IMR-90 (cell line): ENCODE measurements at regions not wholly inside any gene's neighbourhood (a gene's known extent, or its start where the extent isn't known, plus 50 kb on each side); places are given as distances from the start of the nearest gene placed in this dataset.

Source experiments
- ATAC-seq: fragments of 200-7000 bp; cut with Tn5 transposase; 2 replicates; pipeline ENCODE4 v1.9.1; 2020; ENCODE audit warnings: low read depth, mild to moderate bottlenecking, moderate library complexity
- BruUV-seq: library from RNA; stranded (reverse); fragments of 400-500 nt; replicated peaks from 2 replicates; lab custom pipeline; 2021; lab: Mats Ljungman, UMichigan
- CTCF ChIA-PET: fragments of 300-600 bp; formaldehyde crosslinking; extraction: SDS; loops from one replicate; lab custom pipeline; 2021; ENCODE audit warnings: antibody characterized with exemption; lab: Yijun Ruan, JAX
- POLR2A ChIA-PET: fragments of 300-600 bp; sonication (Branson Sonifier 250); formaldehyde crosslinking; loops from one replicate; lab custom pipeline; 2022; ENCODE audit warnings: antibody characterized with exemption; ENCODE audit not compliant: unreplicated experiment; lab: Charles Lee
- DNase-seq: peaks from one replicate; pipeline ENCODE4 v3.0.0; 2013
- H2AFZ ChIP-seq: replicated peaks from 2 replicates; pipeline ENCODE3; 2013; ENCODE audit warnings: low read length, mild to moderate bottlenecking; ENCODE audit not compliant: poor library complexity
- H2AK5ac ChIP-seq: 2 replicates; pipeline ENCODE4 v1.6.1; 2013; ENCODE audit warnings: low read depth, low read length, inconsistent platforms
- H2AK9ac ChIP-seq: replicated peaks from 2 replicates; pipeline ENCODE3; 2013; ENCODE audit warnings: mild to moderate bottlenecking, low read depth, low read length, moderate library complexity; ENCODE audit not compliant: poor library complexity
- H2BK120ac ChIP-seq: 2 replicates; pipeline ENCODE4 v1.6.1; 2013; ENCODE audit warnings: low read depth, low read length, inconsistent platforms
- H2BK15ac ChIP-seq: 3 replicates; pipeline ENCODE4 v1.6.1; 2013; ENCODE audit warnings: low read depth, low read length, inconsistent platforms
- H2BK20ac ChIP-seq: 2 replicates; pipeline ENCODE4 v1.6.1; 2013; ENCODE audit warnings: low read depth, mild to moderate bottlenecking, inconsistent platforms, low read length, moderate library complexity
- H2BK5ac ChIP-seq: 2 replicates; pipeline ENCODE4 v1.6.1; 2013; ENCODE audit warnings: mild to moderate bottlenecking, low read depth, low read length, inconsistent platforms; ENCODE audit not compliant: poor library complexity, severe bottlenecking
- H3K14ac ChIP-seq: replicated peaks from 2 replicates; pipeline ENCODE4 v1.6.1; 2013; ENCODE audit warnings: low read depth, low read length, inconsistent platforms
- H3K18ac ChIP-seq: 2 replicates; pipeline ENCODE4 v1.6.1; 2013; ENCODE audit warnings: low read depth, low read length, control low read depth
- H3K23ac ChIP-seq: 2 replicates; pipeline ENCODE4 v1.6.1; 2013; ENCODE audit warnings: low read depth, low read length, inconsistent platforms
- H3K27ac ChIP-seq: 2 replicates; pipeline ENCODE4 v1.5.1; 2013; ENCODE audit warnings: mild to moderate bottlenecking, control low read depth, low read length; ENCODE audit not compliant: insufficient read depth
- H3K27me3 ChIP-seq: 2 replicates; pipeline ENCODE4 v1.6.1; 2013; ENCODE audit warnings: low read length; ENCODE audit not compliant: control insufficient read depth, insufficient read depth
- H3K36me3 ChIP-seq: 2 replicates; pipeline ENCODE4 v1.6.1; 2013; ENCODE audit warnings: low read length, mixed read lengths; ENCODE audit not compliant: control insufficient read depth, insufficient read depth
- H3K4ac ChIP-seq: 2 replicates; pipeline ENCODE4 v1.6.1; 2013; ENCODE audit warnings: low read depth, low read length, inconsistent platforms
- H3K4me1 ChIP-seq: 2 replicates; pipeline ENCODE4 v1.6.1; 2013; ENCODE audit warnings: low read length, mixed read lengths; ENCODE audit not compliant: control insufficient read depth, insufficient read depth
- H3K4me2 ChIP-seq: 2 replicates; pipeline ENCODE4 v1.6.1; 2013; ENCODE audit warnings: low read depth, mild to moderate bottlenecking, control low read depth, low read length, moderate library complexity
- H3K4me3 ChIP-seq: 2 replicates; pipeline ENCODE4 v1.5.1; 2013; ENCODE audit warnings: low read depth, mild to moderate bottlenecking, control low read depth, low read length, moderate library complexity; ENCODE audit not compliant: insufficient read depth
- H3K56ac ChIP-seq: 2 replicates; pipeline ENCODE4 v1.6.1; 2013; ENCODE audit warnings: low read length, inconsistent platforms; ENCODE audit not compliant: insufficient read depth; ENCODE audit errors: extremely low read depth
- H3K79me1 ChIP-seq, 2 experiments: 2 replicates each; pipeline ENCODE4 v1.6.1; 2013; ENCODE audit warnings: low read length in 2 of 2, inconsistent platforms in 1 of 2, low read depth in 1 of 2
- H3K9ac ChIP-seq: 2 replicates; pipeline ENCODE4 v1.6.1; 2013; ENCODE audit warnings: low read depth, low read length, control low read depth
- H3K9me1 ChIP-seq: 2 replicates; pipeline ENCODE4 v1.6.1; 2013; ENCODE audit warnings: low read length, inconsistent platforms; ENCODE audit not compliant: insufficient read depth
- H3K9me3 ChIP-seq: 2 replicates; pipeline ENCODE4 v1.6.1; 2013; ENCODE audit warnings: low read length; ENCODE audit not compliant: control insufficient read depth, insufficient read depth
- H4K20me1 ChIP-seq: 2 replicates; pipeline ENCODE4 v1.6.1; 2013; ENCODE audit warnings: low read length, inconsistent platforms; ENCODE audit not compliant: insufficient read depth
- H4K5ac ChIP-seq: 2 replicates; pipeline ENCODE4 v1.6.1; 2013; ENCODE audit warnings: mild to moderate bottlenecking, low read depth, low read length, control low read depth
- H4K8ac ChIP-seq, 2 experiments: 2 replicates each; pipeline ENCODE4 v1.6.1; 2013; ENCODE audit warnings: low read depth in 2 of 2, low read length in 2 of 2, control low read depth in 1 of 2, inconsistent platforms in 1 of 2
- H4K91ac ChIP-seq: 2 replicates; pipeline ENCODE4 v1.6.1; 2013; ENCODE audit warnings: low read depth, low read length, inconsistent platforms; ENCODE audit not compliant: insufficient read depth
- MAFK ChIP-seq: IDR thresholded peaks from 2 replicates; pipeline ENCODE4 v1.6.1; 2012; ENCODE audit warnings: low read depth, low read length, improper control_type of control experiment
- MXI1 ChIP-seq: IDR thresholded peaks from 2 replicates; pipeline ENCODE4 v1.6.1; 2012; ENCODE audit warnings: low read depth, mild to moderate bottlenecking, low read length, moderate library complexity, borderline replicate concordance
- NFE2L2 ChIP-seq: fragments of 150-350 bp; IDR thresholded peaks from 2 replicates; pipeline ENCODE4 v1.6.1; 2016; ENCODE audit warnings: low read depth, mild to moderate bottlenecking, low read length
- RCOR1 ChIP-seq: IDR thresholded peaks from 2 replicates; pipeline ENCODE4 v1.6.1; 2012; ENCODE audit warnings: mild to moderate bottlenecking, low read length, improper control_type of control experiment; ENCODE audit not compliant: insufficient replicate concordance
- WGBS, 2 experiments: methylation state at CpG; one replicate each; pipeline versions ENCODE4 v1.1.5 to v1.1.7; 2013; ENCODE audit warnings: missing lambda C conversion rate in 2 of 2; ENCODE audit not compliant: insufficient read length in 1 of 2; ENCODE audit errors: extremely low coverage in 2 of 2; 5-methylcytosine and 5-hydroxymethylcytosine counted together
- dilution Hi-C: fragments of 300-500 bp; cut with HindIII; formaldehyde crosslinking; loops from one replicate; pipeline ENCODE4 v1.14.3; 2018; ENCODE audit warnings: low sequenced_read_pairs; ENCODE audit not compliant: unreplicated experiment
- in situ Hi-C: fragments of 300-500 bp; cut with MboI; formaldehyde crosslinking; loops from 3 replicates; pipeline ENCODE4 v1.14.3; 2019; ENCODE audit warnings: low sequenced_read_pairs, inconsistent platforms, mixed read lengths
- intact Hi-C: fragments of 100-400 bp; cut with micrococcal nuclease; formaldehyde crosslinking; loops from 2 replicates; pipeline ENCODE4 v1.10.0; 2022
- TF ChIP-seq, protein P1 (sequence below): fragments of 150-350 bp; IDR thresholded peaks from 2 replicates; pipeline ENCODE4 v1.6.1; 2016; ENCODE audit warnings: low read depth, mild to moderate bottlenecking, low read length, moderate library complexity, borderline replicate concordance

GRCh38 chr17:36697903-36698530 is 96.6 kb downstream of the MRM1 start:
- no TSS peak for BruUV-seq
- Histone ChIP-seq H2BK20ac (no peak overlapping the region), H4K20me1 (no peaks in the 10 kb centered on the region), H3K9me1 (no peaks in the 10 kb centered on the region), H3K18ac (no peak overlapping the region), H3K4me1 (no peaks in the 10 kb centered on the region), H3K79me1 (no peaks in the 10 kb centered on the region), H3K27me3 (no peaks in the 10 kb centered on the region), H2BK15ac (no peak overlapping the region), H4K91ac (no peak overlapping the region), H2BK5ac (no peak overlapping the region), H3K4ac (no peak overlapping the region), H3K9ac (no peak overlapping the region), H2AK5ac (no peak overlapping the region), H2AFZ (no peak overlapping the region), H3K56ac (no peak overlapping the region), H2AK9ac (no peak overlapping the region), H3K36me3 (no peaks in the 10 kb centered on the region), H3K4me2 (no peak overlapping the region), H3K23ac (no peak overlapping the region), H2BK120ac (no peak overlapping the region), H3K27ac (no peak overlapping the region), H3K4me3 (no peak overlapping the region), H4K8ac (no peak overlapping the region), H3K9me3 (no peaks in the 10 kb centered on the region), H3K14ac (no peak overlapping the region), H4K5ac (no peak overlapping the region)
- no peak for TF ChIP-seq NFE2L2
- TF ChIP-seq MAFK, result no peak
- TF ChIP-seq, protein P1, sequence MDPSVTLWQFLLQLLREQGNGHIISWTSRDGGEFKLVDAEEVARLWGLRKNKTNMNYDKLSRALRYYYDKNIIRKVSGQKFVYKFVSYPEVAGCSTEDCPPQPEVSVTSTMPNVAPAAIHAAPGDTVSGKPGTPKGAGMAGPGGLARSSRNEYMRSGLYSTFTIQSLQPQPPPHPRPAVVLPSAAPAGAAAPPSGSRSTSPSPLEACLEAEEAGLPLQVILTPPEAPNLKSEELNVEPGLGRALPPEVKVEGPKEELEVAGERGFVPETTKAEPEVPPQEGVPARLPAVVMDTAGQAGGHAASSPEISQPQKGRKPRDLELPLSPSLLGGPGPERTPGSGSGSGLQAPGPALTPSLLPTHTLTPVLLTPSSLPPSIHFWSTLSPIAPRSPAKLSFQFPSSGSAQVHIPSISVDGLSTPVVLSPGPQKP, result no peak
- no peak for TF ChIP-seq MXI1
- no peak for TF ChIP-seq RCOR1
- WGBS, 2 experiments, result no CpG with 5 or more reads among the region's 16 CpGs
- dilution Hi-C loops, result no loop called here
- ChIA-PET CTCF (no interaction called here), POLR2A (no interaction called here)
- intact Hi-C loops, result no loop called here
- ATAC-seq, result no peak
- in situ Hi-C loops, result no loop called here
- DNase-seq, result peak; percentile 8
